Kidney epithelial cell (primary cell): ENCODE measurements at regions not wholly inside any gene's neighbourhood (a gene's known extent, or its start where the extent isn't known, plus 50 kb on each side); places are given as distances from the start of the nearest gene placed in this dataset.

Source experiments
- DNase-seq: peaks from one replicate; pipeline ENCODE4 v3.0.0-alpha.2; 2010; ENCODE audit warnings: low read depth
- H3K27me3 ChIP-seq: 2 replicates; pipeline ENCODE4 v1.6.0; 2011; ENCODE audit warnings: low read length; ENCODE audit not compliant: control insufficient read depth, insufficient read depth
- H3K36me3 ChIP-seq: 2 replicates; pipeline ENCODE4 v1.5.1; 2011; ENCODE audit warnings: low read length; ENCODE audit not compliant: control insufficient read depth, insufficient read depth
- H3K4me3 ChIP-seq: 2 replicates; pipeline ENCODE4 v1.5.1; 2011; ENCODE audit warnings: low read depth, mild to moderate bottlenecking, control low read depth, low read length
- CTCF ChIP-seq: IDR thresholded peaks from 2 replicates; pipeline ENCODE4 v1.5.1; 2011; ENCODE audit warnings: mild to moderate bottlenecking, moderate library complexity, low read length, control low read depth, inconsistent platforms; ENCODE audit not compliant: insufficient read depth, poor library complexity, severe bottlenecking

- Histone ChIP-seq H3K36me3 (no peaks in the 10 kb centered on the region), H3K4me3 (no peak overlapping the region), H3K27me3 (no peaks in the 10 kb centered on the region)
- no peak for TF ChIP-seq CTCF
- peak; percentile 42 for DNase-seq
These were observed 141.4 kb downstream of the C5orf15 start for GRCh38 chr5:133827011-133827410.

GRCh38 chr5:133825631-133826289, 142.7 kb downstream of the C5orf15 start:
- no peaks in the 10 kb centered on the region for H3K27me3 ChIP-seq
- no peak for DNase-seq
- H3K4me3 ChIP-seq: no peak overlapping the region
- H3K36me3 ChIP-seq: no peaks in the 10 kb centered on the region
- TF ChIP-seq CTCF: no peak

DNA sequence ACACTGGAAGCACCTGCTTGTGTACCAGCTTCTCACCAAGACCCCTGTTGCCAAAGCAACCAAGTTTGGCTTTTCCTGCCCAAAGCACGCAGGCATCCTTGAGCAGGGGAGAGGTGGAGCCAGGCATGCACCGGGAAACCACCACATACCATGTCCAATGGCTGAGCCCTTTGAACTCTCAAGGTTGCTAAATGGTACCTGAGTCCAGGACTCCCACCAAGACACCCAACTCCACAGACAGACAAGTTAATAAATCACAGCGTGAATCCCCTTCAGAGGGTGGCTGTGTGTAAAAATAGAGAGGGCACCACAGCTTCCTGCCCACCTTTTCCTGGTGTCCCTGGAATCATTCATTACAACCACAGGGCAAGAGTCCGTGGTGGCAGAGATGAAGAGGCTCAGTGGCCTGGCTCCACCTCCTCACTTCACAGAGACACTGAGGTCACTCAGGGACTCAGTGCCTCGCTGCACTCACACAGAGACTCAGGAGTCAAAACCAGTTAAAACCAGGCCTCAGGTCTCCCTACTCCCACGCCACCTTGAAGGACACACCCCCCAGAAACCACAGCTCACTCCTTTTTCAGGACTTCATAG, 143.7 kb downstream of the C5orf15 start:
- no peak for TF ChIP-seq CTCF
- H3K4me3 ChIP-seq: no peak overlapping the region
- H3K36me3 ChIP-seq: no peaks in the 10 kb centered on the region
- DNase-seq: no peak
- H3K27me3 ChIP-seq: peaks cover 1% of the 10 kb centered on the region

GRCh38 chr5:133821889-133822288, 146.5 kb downstream of the C5orf15 start:
- no peaks in the 10 kb centered on the region for H3K36me3 ChIP-seq
- no peak for DNase-seq
- H3K27me3 ChIP-seq: peaks cover 2% of the 10 kb centered on the region
- no peak overlapping the region for H3K4me3 ChIP-seq
- no peak for TF ChIP-seq CTCF

DNA sequence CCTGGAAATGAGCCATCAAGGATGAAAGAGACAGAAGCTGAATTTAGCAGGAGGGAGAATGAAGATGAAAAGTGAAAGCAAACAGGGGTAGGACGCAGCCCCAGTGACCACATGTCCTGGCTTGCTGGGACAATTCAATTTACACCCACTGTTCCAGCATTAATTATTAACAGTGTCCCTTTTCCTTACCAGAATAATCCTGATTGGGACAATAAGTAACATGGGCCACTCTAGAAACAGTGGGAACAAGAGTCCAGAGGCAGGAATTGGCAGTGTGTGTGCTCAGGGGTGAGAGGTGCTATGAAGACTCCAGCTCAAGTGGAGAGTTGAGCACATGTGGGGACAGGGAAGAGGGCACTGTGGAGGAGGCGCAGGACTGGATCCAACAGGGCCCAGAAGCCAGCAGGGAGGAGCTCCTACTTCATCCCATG, 147.1 kb downstream of the C5orf15 start:
- no peak for DNase-seq
- TF ChIP-seq CTCF: no peak
- no peak overlapping the region for H3K4me3 ChIP-seq
- H3K27me3 ChIP-seq: peaks cover 2% of the 10 kb centered on the region
- no peaks in the 10 kb centered on the region for H3K36me3 ChIP-seq

DNA sequence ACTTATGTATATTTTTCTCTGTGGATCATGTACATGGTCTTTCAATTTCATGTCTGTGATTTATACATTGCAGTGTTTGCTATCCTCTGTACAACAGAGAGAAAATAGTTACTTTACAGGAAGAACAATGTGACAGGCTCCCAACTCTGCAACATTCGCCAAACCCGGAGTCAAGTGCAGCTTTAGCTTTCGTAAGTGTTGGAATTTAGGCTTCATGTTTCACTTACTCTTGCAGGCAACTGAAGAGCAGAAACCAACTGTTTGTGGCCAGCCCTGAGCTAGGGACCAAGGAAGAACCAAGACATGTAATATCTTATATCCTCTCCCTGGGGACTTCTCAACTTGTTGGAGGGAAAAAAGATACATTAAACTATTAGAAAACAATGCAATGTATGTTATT, 147.9 kb downstream of the C5orf15 start:
- H3K4me3 ChIP-seq: no peak overlapping the region
- H3K36me3 ChIP-seq: no peaks in the 10 kb centered on the region
- H3K27me3 ChIP-seq: peaks cover 2% of the 10 kb centered on the region
- TF ChIP-seq CTCF: no peak
- DNase-seq: no peak
